OCI-LY7 (cell line): ENCODE measurements at regions not wholly inside any gene's neighbourhood (a gene's known extent, or its start where the extent isn't known, plus 50 kb on each side); places are given as distances from the start of the nearest gene placed in this dataset.

Experiments
- CTCF ChIP-seq: fragments of 200-600 bp; sonication (generic); conservative IDR thresholded peaks from 2 replicates; pipeline ENCODE4 v1.5.1; 2014; ENCODE audit warnings: mild to moderate bottlenecking, antibody characterized with exemption, low read length, moderate library complexity, mixed read lengths
- EZH2phosphoT487 ChIP-seq: fragments of 200-600 bp; sonication (generic); IDR thresholded peaks from 2 replicates; pipeline ENCODE4 v1.6.1; 2018; ENCODE audit warnings: low read depth, borderline replicate concordance, mild to moderate bottlenecking, mixed run types, antibody characterized with exemption, low read length, moderate library complexity, mixed read lengths

DNA sequence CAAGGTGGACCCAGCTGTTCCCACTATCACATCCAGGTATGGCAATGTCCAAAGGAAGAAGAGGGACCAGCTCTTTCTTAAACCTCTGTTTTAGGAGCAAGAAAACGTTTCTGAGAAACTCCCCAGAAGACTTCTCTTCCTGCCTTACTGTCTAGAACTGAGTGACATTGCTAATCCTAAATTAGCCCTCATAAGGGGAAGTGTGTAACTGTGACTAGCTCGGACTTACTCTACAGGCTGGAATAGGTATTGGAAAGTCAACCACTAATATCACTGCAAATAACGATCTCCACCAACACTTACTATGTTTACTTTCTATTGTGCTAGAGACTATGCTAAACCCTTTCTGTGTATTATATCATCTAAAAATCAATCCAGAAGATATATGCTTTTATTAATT lies 49.9 kb upstream of the RELN start:
- TF ChIP-seq EZH2phosphoT487: no peak
- no peak for TF ChIP-seq CTCF
